GM23248 (cell line): ENCODE measurements at regions not wholly inside any gene's neighbourhood (a gene's known extent, or its start where the extent isn't known, plus 50 kb on each side); places are given as distances from the start of the nearest gene placed in this dataset.
"Not testable (repeated sequence)": the region's sequence is repeated elsewhere in the genome, so short reads cannot be mapped to it uniquely, and the experiment has no call there.

ENCODE experiments used
- DNase-seq: peaks from one replicate; pipeline ENCODE4 v3.0.0-alpha.2; 2015
- H2AFZ ChIP-seq: fragments of 200-600 bp; sonication (generic); 2 replicates; pipeline ENCODE4 v1.6.1; 2016; ENCODE audit warnings: antibody characterized with exemption
- H3F3A ChIP-seq: fragments of 200-600 bp; sonication (generic); 2 replicates; pipeline ENCODE4 v1.6.1; 2016; ENCODE audit warnings: mild to moderate bottlenecking, antibody characterized with exemption, mixed run types; ENCODE audit not compliant: insufficient read depth
- H3K27ac ChIP-seq: fragments of 200-600 bp; sonication (generic); 2 replicates; pipeline ENCODE4 v1.5.1; 2016; ENCODE audit warnings: mild to moderate bottlenecking
- H3K27me3 ChIP-seq: fragments of 200-600 bp; sonication (generic); replicated peaks from 2 replicates; pipeline ENCODE4 v1.6.1; 2016; ENCODE audit warnings: mild to moderate bottlenecking; ENCODE audit not compliant: insufficient read depth
- H3K36me3 ChIP-seq: fragments of 200-600 bp; sonication (generic); 2 replicates; pipeline ENCODE4 v1.6.1; 2016; ENCODE audit warnings: low read depth, mild to moderate bottlenecking
- H3K4me1 ChIP-seq: fragments of 200-600 bp; sonication (generic); 2 replicates; pipeline ENCODE4 v1.6.1; 2016; ENCODE audit warnings: mild to moderate bottlenecking; ENCODE audit not compliant: insufficient read depth
- H3K4me2 ChIP-seq: fragments of 200-600 bp; sonication (generic); one replicate; pipeline ENCODE4 v1.6.1; 2016; ENCODE audit warnings: mild to moderate bottlenecking; ENCODE audit not compliant: unreplicated experiment
- H3K4me3 ChIP-seq: fragments of 200-600 bp; sonication (generic); 2 replicates; pipeline ENCODE4 v1.5.1; 2016; ENCODE audit warnings: mild to moderate bottlenecking
- H3K79me2 ChIP-seq: fragments of 200-600 bp; sonication (generic); 2 replicates; pipeline ENCODE4 v1.6.1; 2016; ENCODE audit warnings: mild to moderate bottlenecking; ENCODE audit not compliant: insufficient read depth
- H3K9ac ChIP-seq: fragments of 200-600 bp; sonication (generic); 2 replicates; pipeline ENCODE4 v1.6.1; 2016; ENCODE audit warnings: mild to moderate bottlenecking
- H3K9me2 ChIP-seq: fragments of 200-600 bp; sonication (generic); 2 replicates; pipeline ENCODE4 v1.6.1; 2016; ENCODE audit warnings: mixed run types, mild to moderate bottlenecking, moderate library complexity; ENCODE audit not compliant: insufficient read depth
- H3K9me3 ChIP-seq: fragments of 200-600 bp; sonication (generic); one replicate; pipeline ENCODE4 v1.6.1; 2017; ENCODE audit warnings: low read depth
- H4K20me1 ChIP-seq: fragments of 200-600 bp; sonication (generic); 2 replicates; pipeline ENCODE4 v1.6.0; 2016; ENCODE audit not compliant: insufficient read depth
- EZH2 ChIP-seq: fragments of 200-600 bp; sonication (generic); IDR thresholded peaks from 2 replicates; pipeline ENCODE4 v1.6.1; 2018; ENCODE audit warnings: antibody characterized with exemption, mild to moderate bottlenecking; ENCODE audit not compliant: insufficient read depth, poor library complexity, severe bottlenecking
- EZH2phosphoT487 ChIP-seq: fragments of 200-600 bp; sonication (generic); IDR thresholded peaks from 2 replicates; pipeline ENCODE4 v1.6.1; 2018; ENCODE audit warnings: antibody characterized with exemption, moderate library complexity, mild to moderate bottlenecking, low read depth; ENCODE audit not compliant: insufficient read depth
- WGBS, 2 experiments: methylation state at CpG; one replicate each; pipeline ENCODE4 v1.1.6; 2015 to 2017; ENCODE audit warnings: low lambda C conversion rate in 2 of 2, low coverage in 1 of 2; ENCODE audit errors: missing lambda C conversion rate in 2 of 2; 5-methylcytosine and 5-hydroxymethylcytosine counted together
- in situ Hi-C: fragments of 300-500 bp; cut with MboI; formaldehyde crosslinking; loops from 2 replicates; pipeline ENCODE4 v1.15.0; 2020

GRCh38 chr2:142621287-142621686 is 256.2 kb upstream of the KYNU start:
- TF ChIP-seq EZH2phosphoT487 (no peak), EZH2 (no peak)
- Histone ChIP-seq H3K36me3 (no peaks in the 10 kb centered on the region), H3K27me3 (no peaks in the 10 kb centered on the region), H3K9ac (no peak overlapping the region), H3K4me2 (no peak overlapping the region), H3K4me1 (no peaks in the 10 kb centered on the region), H3K4me3 (no peak overlapping the region), H3K9me3 (no peaks in the 10 kb centered on the region), H3K9me2 (no peaks in the 10 kb centered on the region), H4K20me1 (no peaks in the 10 kb centered on the region), H3F3A (no peaks in the 10 kb centered on the region), H2AFZ (no peak overlapping the region), H3K79me2 (no peaks in the 10 kb centered on the region), H3K27ac (no peak overlapping the region)
- in situ Hi-C loops = no loop called here
- no peak for DNase-seq
- 14 to 20% methylated on average over 2 of the region's 2 CpGs for WGBS, 2 experiments

- Histone ChIP-seq H3K9ac (no peak overlapping the region), H3F3A (no peaks in the 10 kb centered on the region), H3K9me3 (no peaks in the 10 kb centered on the region), H3K4me3 (no peak overlapping the region), H4K20me1 (no peaks in the 10 kb centered on the region), H3K79me2 (no peaks in the 10 kb centered on the region), H3K27me3 (no peaks in the 10 kb centered on the region), H3K4me2 (no peak overlapping the region), H3K9me2 (no peaks in the 10 kb centered on the region), H3K36me3 (no peaks in the 10 kb centered on the region), H2AFZ (no peak overlapping the region), H3K4me1 (no peaks in the 10 kb centered on the region), H3K27ac (no peak overlapping the region)
- 18 to 22% methylated on average over 1 of the region's 1 CpG for WGBS, 2 experiments
- DNase-seq = no peak
- TF ChIP-seq EZH2 (no peak), EZH2phosphoT487 (no peak)
- in situ Hi-C loops = no loop called here
Measured at GRCh38 chr2:142617461-142617860, 260.0 kb upstream of the KYNU start.

- no peak overlapping the region for H3K27ac ChIP-seq
- WGBS, 2 experiments = 63 to 75% methylated on average over 9 of the region's 9 CpGs
- H3K9ac ChIP-seq = no peak overlapping the region
Measured at GRCh38 chr2:142615876-142616275, 261.6 kb upstream of the KYNU start.

GRCh38 chr2:142613193-142613592 is 264.3 kb upstream of the KYNU start:
- WGBS, 2 experiments = 69 to 76% methylated on average over 13 to 17 of the region's 17 CpGs
- H3K4me2 ChIP-seq, H3K27me3 ChIP-seq, H3K4me1 ChIP-seq, H3K9me3 ChIP-seq, in situ Hi-C loops, H4K20me1 ChIP-seq, H3K9ac ChIP-seq, H3K4me3 ChIP-seq, H3K79me2 ChIP-seq, H3F3A ChIP-seq, DNase-seq, H2AFZ ChIP-seq, H3K27ac ChIP-seq, H3K9me2 ChIP-seq, H3K36me3 ChIP-seq: not testable (repeated sequence)

More at GRCh38 chr2:142615876-142616275, 261.6 kb upstream of the KYNU start:
- Histone ChIP-seq H3K4me2 (no peak overlapping the region), H2AFZ (no peak overlapping the region), H3K36me3 (no peaks in the 10 kb centered on the region), H3K4me1 (no peaks in the 10 kb centered on the region), H3K79me2 (no peaks in the 10 kb centered on the region), H3K9me2 (no peaks in the 10 kb centered on the region), H4K20me1 (no peaks in the 10 kb centered on the region), H3F3A (no peaks in the 10 kb centered on the region), H3K27me3 (no peaks in the 10 kb centered on the region), H3K9me3 (no peaks in the 10 kb centered on the region), H3K4me3 (no peak overlapping the region)
- no peak for TF ChIP-seq EZH2phosphoT487
- TF ChIP-seq EZH2 = no peak
- no peak for DNase-seq
- in situ Hi-C loops = no loop called here

GRCh38 chr2:142605421-142605820 is 272.0 kb upstream of the KYNU start:
- Histone ChIP-seq H4K20me1 (no peaks in the 10 kb centered on the region), H3K9me2 (no peaks in the 10 kb centered on the region), H3K9me3 (no peaks in the 10 kb centered on the region), H3K4me2 (no peak overlapping the region), H3K79me2 (no peaks in the 10 kb centered on the region), H3K9ac (no peak overlapping the region), H3K36me3 (no peaks in the 10 kb centered on the region), H3K4me1 (no peaks in the 10 kb centered on the region), H3F3A (no peaks in the 10 kb centered on the region), H3K4me3 (no peak overlapping the region), H3K27ac (no peak overlapping the region), H3K27me3 (no peaks in the 10 kb centered on the region), H2AFZ (no peak overlapping the region)
- no peak for DNase-seq
- in situ Hi-C loops = no loop called here
- TF ChIP-seq EZH2 (no peak), EZH2phosphoT487 (no peak)
- 0 to 2% methylated on average over 4 of the region's 4 CpGs for WGBS, 2 experiments
